GM23248 (cell line): ENCODE measurements at regions not wholly inside any gene's neighbourhood (a gene's known extent, or its start where the extent isn't known, plus 50 kb on each side); places are given as distances from the start of the nearest gene placed in this dataset.

Experiments used
- DNase-seq: peaks from one replicate; pipeline ENCODE4 v3.0.0-alpha.2; 2015
- H2AFZ ChIP-seq: fragments of 200-600 bp; sonication (generic); 2 replicates; pipeline ENCODE4 v1.6.1; 2016; ENCODE audit warnings: antibody characterized with exemption
- H3F3A ChIP-seq: fragments of 200-600 bp; sonication (generic); 2 replicates; pipeline ENCODE4 v1.6.1; 2016; ENCODE audit warnings: mild to moderate bottlenecking, antibody characterized with exemption, mixed run types; ENCODE audit not compliant: insufficient read depth
- H3K27ac ChIP-seq: fragments of 200-600 bp; sonication (generic); 2 replicates; pipeline ENCODE4 v1.5.1; 2016; ENCODE audit warnings: mild to moderate bottlenecking
- H3K27me3 ChIP-seq: fragments of 200-600 bp; sonication (generic); replicated peaks from 2 replicates; pipeline ENCODE4 v1.6.1; 2016; ENCODE audit warnings: mild to moderate bottlenecking; ENCODE audit not compliant: insufficient read depth
- H3K36me3 ChIP-seq: fragments of 200-600 bp; sonication (generic); 2 replicates; pipeline ENCODE4 v1.6.1; 2016; ENCODE audit warnings: low read depth, mild to moderate bottlenecking
- H3K4me1 ChIP-seq: fragments of 200-600 bp; sonication (generic); 2 replicates; pipeline ENCODE4 v1.6.1; 2016; ENCODE audit warnings: mild to moderate bottlenecking; ENCODE audit not compliant: insufficient read depth
- H3K4me2 ChIP-seq: fragments of 200-600 bp; sonication (generic); one replicate; pipeline ENCODE4 v1.6.1; 2016; ENCODE audit warnings: mild to moderate bottlenecking; ENCODE audit not compliant: unreplicated experiment
- H3K4me3 ChIP-seq: fragments of 200-600 bp; sonication (generic); 2 replicates; pipeline ENCODE4 v1.5.1; 2016; ENCODE audit warnings: mild to moderate bottlenecking
- H3K79me2 ChIP-seq: fragments of 200-600 bp; sonication (generic); 2 replicates; pipeline ENCODE4 v1.6.1; 2016; ENCODE audit warnings: mild to moderate bottlenecking; ENCODE audit not compliant: insufficient read depth
- H3K9ac ChIP-seq: fragments of 200-600 bp; sonication (generic); 2 replicates; pipeline ENCODE4 v1.6.1; 2016; ENCODE audit warnings: mild to moderate bottlenecking
- H3K9me2 ChIP-seq: fragments of 200-600 bp; sonication (generic); 2 replicates; pipeline ENCODE4 v1.6.1; 2016; ENCODE audit warnings: mixed run types, mild to moderate bottlenecking, moderate library complexity; ENCODE audit not compliant: insufficient read depth
- H3K9me3 ChIP-seq: fragments of 200-600 bp; sonication (generic); one replicate; pipeline ENCODE4 v1.6.1; 2017; ENCODE audit warnings: low read depth
- H4K20me1 ChIP-seq: fragments of 200-600 bp; sonication (generic); 2 replicates; pipeline ENCODE4 v1.6.0; 2016; ENCODE audit not compliant: insufficient read depth
- EZH2 ChIP-seq: fragments of 200-600 bp; sonication (generic); IDR thresholded peaks from 2 replicates; pipeline ENCODE4 v1.6.1; 2018; ENCODE audit warnings: antibody characterized with exemption, mild to moderate bottlenecking; ENCODE audit not compliant: insufficient read depth, poor library complexity, severe bottlenecking
- EZH2phosphoT487 ChIP-seq: fragments of 200-600 bp; sonication (generic); IDR thresholded peaks from 2 replicates; pipeline ENCODE4 v1.6.1; 2018; ENCODE audit warnings: antibody characterized with exemption, moderate library complexity, mild to moderate bottlenecking, low read depth; ENCODE audit not compliant: insufficient read depth
- WGBS, 2 experiments: methylation state at CpG; one replicate each; pipeline ENCODE4 v1.1.6; 2015 to 2017; ENCODE audit warnings: low lambda C conversion rate in 2 of 2, low coverage in 1 of 2; ENCODE audit errors: missing lambda C conversion rate in 2 of 2; 5-methylcytosine and 5-hydroxymethylcytosine counted together
- in situ Hi-C: fragments of 300-500 bp; cut with MboI; formaldehyde crosslinking; loops from 2 replicates; pipeline ENCODE4 v1.15.0; 2020

DNA sequence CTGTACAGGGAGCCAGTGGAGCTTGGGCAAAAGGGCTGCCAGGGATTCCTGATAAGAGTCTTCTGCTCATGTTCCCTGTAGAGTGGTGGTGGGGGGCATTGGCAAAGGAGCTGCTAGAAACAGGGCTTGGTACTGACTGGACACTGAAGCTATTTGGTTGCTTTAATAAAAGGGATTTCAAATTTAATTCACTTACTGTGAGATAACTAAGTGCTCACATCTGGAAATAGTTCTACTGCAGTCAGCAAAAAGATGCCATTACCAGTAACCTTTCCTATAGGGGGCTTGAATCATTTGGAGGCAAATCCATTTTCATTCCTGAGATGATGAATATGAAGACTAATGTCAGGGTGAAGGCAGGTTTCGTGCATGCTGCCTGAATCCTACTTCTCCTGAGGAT, 94.3 kb upstream of the DOCK10 start:
- Histone ChIP-seq H3K9ac (no peak overlapping the region), H4K20me1 (no peaks in the 10 kb centered on the region), H3K4me2 (no peak overlapping the region), H3K36me3 (no peaks in the 10 kb centered on the region), H2AFZ (no peak overlapping the region), H3K27ac (no peak overlapping the region), H3K9me3 (no peaks in the 10 kb centered on the region), H3K4me3 (no peak overlapping the region), H3K27me3 (no peaks in the 10 kb centered on the region), H3K9me2 (no peaks in the 10 kb centered on the region), H3F3A (no peaks in the 10 kb centered on the region), H3K79me2 (no peaks in the 10 kb centered on the region), H3K4me1 (no peaks in the 10 kb centered on the region)
- TF ChIP-seq EZH2phosphoT487 (no peak), EZH2 (no peak)
- 59 to 84% methylated on average over 1 of the region's 1 CpG for WGBS, 2 experiments
- in situ Hi-C loops, result no loop called here
- DNase-seq, result no peak

DNA sequence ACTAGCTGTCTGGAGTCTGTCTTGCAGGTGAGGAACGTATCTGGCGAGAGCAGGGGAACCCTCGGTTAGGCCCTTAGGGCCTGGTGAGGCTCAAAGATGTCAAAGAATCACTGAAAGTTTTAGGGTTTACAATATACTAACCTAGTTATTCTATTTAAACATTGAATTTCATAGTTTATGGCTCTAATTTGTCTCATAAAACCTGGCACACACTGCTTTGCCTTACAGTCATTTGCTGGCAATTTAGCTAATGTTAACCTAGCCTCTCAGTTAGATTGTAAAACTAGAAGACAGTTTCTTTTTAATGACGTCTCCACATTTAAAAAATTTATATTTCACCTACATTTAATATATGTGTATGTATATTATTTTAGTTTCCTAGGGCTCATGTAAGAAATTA, 89.6 kb upstream of the DOCK10 start:
- H3K9ac ChIP-seq, result no peak overlapping the region
- H3K36me3 ChIP-seq, result no peaks in the 10 kb centered on the region
- H3K27ac ChIP-seq, result no peak overlapping the region
- H3K9me2 ChIP-seq, result no peaks in the 10 kb centered on the region
- H4K20me1 ChIP-seq, result no peaks in the 10 kb centered on the region
- H3K9me3 ChIP-seq, result no peaks in the 10 kb centered on the region
- H3K4me2 ChIP-seq, result no peak overlapping the region
- in situ Hi-C loops, result no loop called here
- H3K4me3 ChIP-seq, result no peak overlapping the region
- DNase-seq, result no peak
- 74 to 82% methylated on average over 4 of the region's 4 CpGs for WGBS, 2 experiments
- H3F3A ChIP-seq, result no peaks in the 10 kb centered on the region
- no peaks in the 10 kb centered on the region for H3K4me1 ChIP-seq
- no peaks in the 10 kb centered on the region for H3K27me3 ChIP-seq
- no peaks in the 10 kb centered on the region for H3K79me2 ChIP-seq
- TF ChIP-seq EZH2phosphoT487, result no peak
- TF ChIP-seq EZH2, result no peak
- no peak overlapping the region for H2AFZ ChIP-seq

- Histone ChIP-seq H3K4me3 (no peak overlapping the region), H3K27ac (no peak overlapping the region), H3K9ac (no peak overlapping the region), H3K79me2 (no peaks in the 10 kb centered on the region), H3K36me3 (no peaks in the 10 kb centered on the region), H3K4me1 (no peaks in the 10 kb centered on the region), H3F3A (no peaks in the 10 kb centered on the region), H3K9me2 (no peaks in the 10 kb centered on the region), H2AFZ (no peak overlapping the region), H3K27me3 (no peaks in the 10 kb centered on the region), H3K9me3 (no peaks in the 10 kb centered on the region), H3K4me2 (no peak overlapping the region), H4K20me1 (no peaks in the 10 kb centered on the region)
- no peak for TF ChIP-seq EZH2phosphoT487
- no peak for TF ChIP-seq EZH2
- in situ Hi-C loops, result no loop called here
- DNase-seq, result no peak
Observed at GRCh38 chr2:225130093-225130492, 87.8 kb upstream of the DOCK10 start.

GRCh38 chr2:225124311-225125017, 82.2 kb upstream of the DOCK10 start:
- H3K27me3 ChIP-seq, result no peaks in the 10 kb centered on the region
- H3F3A ChIP-seq, result peaks cover 10% of the 10 kb centered on the region
- no peak overlapping the region for H3K4me2 ChIP-seq
- H3K79me2 ChIP-seq, result no peaks in the 10 kb centered on the region
- no peaks in the 10 kb centered on the region for H3K36me3 ChIP-seq
- H3K9ac ChIP-seq, result no peak overlapping the region
- no peak overlapping the region for H2AFZ ChIP-seq
- no peak overlapping the region for H3K27ac ChIP-seq
- no peaks in the 10 kb centered on the region for H4K20me1 ChIP-seq
- TF ChIP-seq EZH2, result no peak
- TF ChIP-seq EZH2phosphoT487, result no peak
- in situ Hi-C loops, result loop anchor here (10.0 kb wide), 1 partner anchor 530 kb away; no protein-coding TSS in a partner anchor
- no peaks in the 10 kb centered on the region for H3K9me2 ChIP-seq
- H3K4me1 ChIP-seq, result peaks cover 27% of the 10 kb centered on the region
- H3K4me3 ChIP-seq, result no peak overlapping the region
- 83 to 87% methylated on average over 7 of the region's 7 CpGs for WGBS, 2 experiments
- no peak for DNase-seq
- H3K9me3 ChIP-seq, result no peaks in the 10 kb centered on the region
